ENCODE measurements at regions not wholly inside any gene's neighbourhood (a gene's known extent, or its start where the extent isn't known, plus 50 kb on each side); places are given as distances from the start of the nearest gene placed in this dataset.

GRCh38 chr2:5751873-5752482 lies 59.8 kb downstream of the SOX11 start:
- no peak for DNase-seq (ENCODE audit: low read depth)

DNA sequence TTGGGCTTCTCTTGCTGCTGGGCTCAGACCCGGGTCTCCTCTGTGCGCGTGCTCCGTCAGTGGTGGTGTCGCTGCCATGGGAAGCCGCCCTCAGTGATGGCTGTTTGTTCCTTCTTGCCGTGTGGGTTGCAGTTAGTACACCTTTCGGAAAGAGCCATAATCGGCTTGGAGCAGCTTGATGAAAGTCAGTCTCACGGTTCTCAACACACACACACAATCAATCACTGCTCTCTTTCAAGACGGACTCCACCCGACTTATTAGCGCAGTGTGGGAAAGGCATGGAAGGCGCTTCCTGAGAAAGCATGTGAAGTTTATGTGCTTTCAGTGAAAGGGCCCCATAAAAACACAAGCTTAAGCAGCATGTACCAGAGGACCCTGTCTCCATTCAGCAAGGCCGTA lies 64.1 kb downstream of the SOX11 start:
- DNase-seq (ENCODE audit: low read depth), result no peak

DNA sequence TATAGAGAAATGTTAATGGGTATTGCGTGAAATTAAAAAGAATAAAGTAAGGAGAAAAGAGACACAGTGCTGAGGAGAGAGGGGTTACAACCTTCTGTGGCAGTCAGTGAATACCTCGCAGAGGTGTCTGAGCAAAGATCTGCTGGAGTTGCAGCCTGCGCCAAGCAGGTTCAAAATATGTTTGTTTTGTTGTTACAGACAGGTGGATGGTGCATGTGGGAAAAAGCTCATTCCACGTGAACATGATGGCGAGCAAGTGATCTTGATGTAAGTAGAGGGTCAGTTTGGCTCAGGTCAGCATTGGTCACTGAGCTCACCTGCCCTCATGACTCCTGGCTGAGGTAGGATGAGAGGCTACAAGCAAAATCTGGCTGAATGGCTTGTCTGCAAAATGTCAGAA lies 66.2 kb downstream of the SOX11 start:
- DNase-seq (ENCODE audit: low read depth), result no peak

GRCh38 chr2:5759949-5760348 lies 67.8 kb downstream of the SOX11 start:
- DNase-seq (ENCODE audit: low read depth), result no peak

GRCh38 chr2:5763531-5763930 lies 71.3 kb downstream of the SOX11 start:
- DNase-seq (ENCODE audit: low read depth), result no peak

GRCh38 chr2:5764041-5764440 lies 71.9 kb downstream of the SOX11 start:
- no peak for DNase-seq (ENCODE audit: low read depth)

GRCh38 chr2:5766056-5766455 lies 73.9 kb downstream of the SOX11 start:
- no peak for DNase-seq (ENCODE audit: low read depth)

DNA sequence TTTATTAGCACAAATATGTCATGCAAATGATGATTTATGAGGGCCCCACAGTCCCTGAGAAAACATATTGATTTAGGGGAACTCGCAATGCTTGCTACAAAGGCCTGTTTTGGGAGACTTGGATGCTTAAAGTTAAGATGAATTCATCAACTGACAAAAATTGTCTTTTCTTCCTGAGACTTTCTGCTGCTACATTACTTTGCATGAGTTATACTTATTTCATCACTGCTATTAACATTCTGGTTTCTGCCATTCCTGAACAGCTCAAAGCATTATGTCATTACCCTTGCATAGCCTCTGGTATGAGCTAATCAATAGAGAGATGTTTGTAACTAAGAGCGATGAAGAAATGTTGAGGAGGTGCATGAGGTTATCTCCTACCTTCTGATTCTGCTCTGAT lies 74.4 kb downstream of the SOX11 start:
- no peak for DNase-seq (ENCODE audit: low read depth)

- DNase-seq (ENCODE audit: low read depth), result no peak
Observed at GRCh38 chr2:5777131-5777535, 84.9 kb downstream of the SOX11 start.

DNA sequence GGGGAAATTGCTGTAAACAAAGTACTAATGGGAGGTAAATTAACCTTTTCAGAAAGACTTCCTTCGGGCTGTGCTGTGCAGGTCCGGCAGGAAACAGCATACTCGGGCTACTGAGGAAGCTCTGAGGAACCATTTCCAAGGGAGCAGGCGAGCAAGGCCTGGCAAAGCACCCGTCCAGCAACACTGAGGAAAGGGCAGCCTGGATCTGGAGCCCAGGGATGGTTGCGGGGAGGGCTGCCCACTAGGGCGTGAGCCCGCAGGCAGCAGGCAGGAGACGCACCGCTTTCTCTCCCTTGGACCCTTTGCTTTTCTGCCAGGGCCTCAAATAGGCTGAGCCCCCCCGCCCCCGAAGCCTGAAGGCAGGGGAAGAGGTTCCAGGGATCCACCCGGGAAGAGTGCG lies 89.5 kb downstream of the SOX11 start:
- DNase-seq (ENCODE audit: low read depth), result no peak

DNA sequence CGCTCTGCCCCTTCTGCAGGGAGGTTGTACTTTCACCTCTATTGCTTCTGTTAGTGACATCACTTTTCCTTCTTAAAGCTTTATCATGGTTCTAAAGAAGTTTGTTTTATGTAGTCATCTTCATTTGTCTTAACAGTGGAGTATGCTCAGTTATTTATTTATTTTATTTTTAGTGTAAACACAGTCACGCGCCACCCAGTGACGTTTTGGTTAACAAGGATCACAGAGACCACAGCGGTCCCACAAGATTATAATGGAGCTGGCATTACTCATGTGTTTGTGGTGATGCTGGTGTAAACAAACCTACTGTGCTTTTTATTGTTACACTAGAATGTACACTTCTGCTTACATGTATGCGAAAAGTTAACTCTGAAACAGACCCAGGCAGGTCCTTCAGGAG lies 89.9 kb downstream of the SOX11 start:
- no peak for DNase-seq (ENCODE audit: low read depth)

- no peak for DNase-seq (ENCODE audit: low read depth)
Observed at GRCh38 chr2:5788447-5788846, 96.3 kb downstream of the SOX11 start.

DNA sequence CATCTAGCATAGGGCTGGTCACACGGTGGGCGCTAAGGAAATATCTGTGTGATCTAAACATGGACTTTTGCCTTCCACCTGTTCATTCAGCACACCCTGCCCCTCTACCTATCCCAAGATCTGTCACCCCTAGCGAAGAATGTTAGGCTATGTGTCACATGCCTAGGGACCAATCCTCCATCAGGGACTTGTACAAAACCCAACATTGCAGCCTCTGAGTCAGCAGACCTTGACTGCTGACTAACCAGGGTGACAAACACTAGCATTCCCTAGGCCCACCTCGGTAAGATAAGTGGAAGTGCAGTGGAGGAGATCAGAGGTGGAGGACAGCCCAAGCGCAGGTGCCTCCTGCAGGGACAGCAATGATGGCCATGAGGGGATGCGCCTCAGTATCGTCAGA lies 99.2 kb downstream of the SOX11 start:
- DNase-seq (ENCODE audit: low read depth), result no peak

DNA sequence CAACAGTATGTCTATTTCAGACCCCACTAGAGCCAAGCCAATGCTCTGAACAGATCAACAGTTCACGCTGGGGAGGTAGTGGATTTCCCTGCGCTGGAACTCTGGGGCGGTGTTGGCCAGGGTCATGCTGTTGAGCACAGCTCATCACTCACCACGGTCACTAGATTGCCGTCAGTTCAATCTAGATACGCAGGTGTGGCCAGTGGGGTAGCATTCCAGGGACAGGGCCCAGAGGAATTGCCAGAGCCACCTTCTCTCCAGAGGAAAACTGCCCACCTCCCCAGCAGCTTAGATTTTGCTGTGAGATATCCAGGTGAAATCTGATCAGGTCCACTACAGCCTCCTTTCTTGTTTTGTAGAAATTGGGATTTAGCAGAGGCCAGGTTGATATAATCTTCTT lies 101.8 kb downstream of the SOX11 start:
- DNase-seq (ENCODE audit: low read depth), result no peak

DNA sequence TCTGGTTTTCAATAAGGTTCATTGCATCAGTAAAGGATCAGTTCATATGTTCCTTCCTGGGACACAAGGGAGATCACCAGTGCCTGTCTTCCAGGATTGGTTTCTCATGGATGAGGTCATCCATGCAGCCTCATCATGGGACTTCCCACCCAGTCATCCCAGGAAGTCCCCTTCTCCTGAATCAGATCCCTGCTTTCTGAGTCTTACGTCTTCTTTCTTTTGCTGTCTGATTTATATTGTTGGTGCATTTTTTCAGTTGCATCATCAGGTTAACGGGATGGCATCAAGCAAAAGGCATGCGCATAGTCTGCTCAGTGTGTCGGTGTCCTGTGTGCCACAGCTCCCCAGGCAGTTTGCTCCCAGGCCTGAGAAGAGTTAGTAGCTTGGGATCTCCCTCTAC lies 105.9 kb downstream of the SOX11 start:
- DNase-seq (ENCODE audit: low read depth), result no peak

GRCh38 chr2:5799348-5799747 lies 107.2 kb downstream of the SOX11 start:
- no peak for DNase-seq (ENCODE audit: low read depth)

DNA sequence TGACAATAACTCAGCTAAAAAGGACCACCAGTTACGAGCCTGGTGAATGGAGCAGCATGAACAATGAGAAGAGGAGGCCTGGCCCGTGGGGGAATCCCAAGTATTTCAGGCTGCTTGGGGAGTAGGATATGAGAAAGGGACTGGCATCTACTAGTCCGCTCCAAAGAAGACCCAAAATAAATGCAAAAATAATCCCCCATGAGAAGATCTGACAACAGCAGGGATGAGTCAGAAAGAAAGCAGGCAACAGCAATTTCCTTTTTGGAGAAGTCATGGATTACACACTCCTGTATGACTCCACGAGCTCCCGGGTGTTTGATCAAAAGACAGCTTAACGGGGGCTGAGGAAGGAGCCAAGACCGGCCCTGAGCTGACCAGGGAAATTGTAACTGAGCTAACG lies 111.4 kb downstream of the SOX11 start:
- no peak for DNase-seq (ENCODE audit: low read depth)

GRCh38 chr2:5818961-5819600 lies 126.9 kb downstream of the SOX11 start:
- no peak for DNase-seq (ENCODE audit: low read depth)

- no peak for DNase-seq (ENCODE audit: low read depth)
Observed at GRCh38 chr2:5824126-5824525, 131.9 kb downstream of the SOX11 start.

GRCh38 chr2:5825686-5826085 lies 133.5 kb downstream of the SOX11 start:
- no peak for DNase-seq (ENCODE audit: low read depth)

DNA sequence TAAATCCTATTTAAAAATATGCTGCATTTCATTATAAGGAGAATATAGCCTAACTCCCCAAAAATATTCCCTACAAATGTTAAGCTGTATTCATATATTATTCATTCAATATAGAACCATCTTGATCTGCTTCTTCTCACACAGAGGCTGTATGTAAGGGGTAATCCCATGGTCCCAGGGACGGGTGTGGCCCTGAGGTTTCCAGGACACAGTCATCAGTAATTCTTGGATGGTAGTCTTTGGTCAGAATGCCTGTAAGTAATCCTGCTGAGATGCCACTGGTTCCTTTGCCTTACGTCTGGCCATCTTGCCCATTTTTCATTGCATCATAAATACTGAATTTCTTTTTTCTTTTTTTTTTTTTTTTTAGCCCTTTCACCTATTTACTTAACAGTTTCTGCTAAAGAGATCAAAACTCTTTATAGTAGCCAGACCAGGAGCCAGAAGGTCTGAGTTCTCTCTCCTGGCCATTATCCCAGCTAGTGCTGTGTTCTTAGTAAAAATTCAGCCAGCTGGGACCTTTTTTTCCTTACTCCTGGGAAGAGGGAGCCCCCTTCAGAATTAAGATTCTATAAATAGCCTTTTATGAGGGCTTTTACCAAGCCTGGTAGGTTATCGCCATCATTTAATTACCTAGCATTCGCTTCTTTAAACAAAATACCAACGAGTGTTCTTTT lies 134.9 kb downstream of the SOX11 start:
- no peak for DNase-seq (ENCODE audit: low read depth)

DNA sequence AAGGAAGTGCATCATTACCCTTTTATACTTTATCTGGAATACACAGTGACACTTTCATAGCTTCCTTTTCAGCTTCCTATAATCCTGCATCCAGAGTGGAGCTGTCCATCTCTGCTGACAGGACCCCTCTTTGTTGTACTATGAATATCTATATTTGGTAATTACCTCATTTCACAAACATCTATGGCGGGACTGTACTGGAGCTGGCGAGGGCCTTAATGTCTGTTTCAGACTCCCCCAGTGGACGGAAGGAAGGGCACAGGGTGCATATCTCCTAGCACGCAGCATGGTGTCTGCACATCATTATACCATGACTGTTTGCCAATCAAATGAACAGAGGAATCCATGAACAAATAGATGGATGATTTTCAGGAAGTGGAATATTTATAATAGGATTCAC lies 142.3 kb downstream of the SOX11 start:
- no peak for DNase-seq (ENCODE audit: low read depth)

DNA sequence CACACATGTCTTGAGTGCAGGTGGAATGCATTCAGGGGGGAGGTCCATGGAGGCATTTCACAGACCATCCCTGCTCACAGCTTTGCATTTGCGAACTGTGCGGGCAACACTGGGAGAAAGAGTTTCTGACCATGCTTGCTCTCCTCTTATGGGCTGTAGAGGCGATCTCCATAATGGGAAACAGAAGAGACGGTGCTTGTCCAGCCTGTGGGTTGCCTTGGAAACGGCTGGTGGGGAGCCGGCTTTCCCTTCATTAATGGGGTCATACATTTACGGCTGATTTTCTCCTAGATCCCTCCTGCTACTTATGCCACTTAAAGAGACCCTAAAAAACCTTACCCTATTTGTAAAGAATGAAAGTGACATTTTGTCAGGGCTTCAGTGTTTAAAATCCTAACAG lies 147.4 kb downstream of the SOX11 start:
- DNase-seq (ENCODE audit: low read depth), result no peak

DNA sequence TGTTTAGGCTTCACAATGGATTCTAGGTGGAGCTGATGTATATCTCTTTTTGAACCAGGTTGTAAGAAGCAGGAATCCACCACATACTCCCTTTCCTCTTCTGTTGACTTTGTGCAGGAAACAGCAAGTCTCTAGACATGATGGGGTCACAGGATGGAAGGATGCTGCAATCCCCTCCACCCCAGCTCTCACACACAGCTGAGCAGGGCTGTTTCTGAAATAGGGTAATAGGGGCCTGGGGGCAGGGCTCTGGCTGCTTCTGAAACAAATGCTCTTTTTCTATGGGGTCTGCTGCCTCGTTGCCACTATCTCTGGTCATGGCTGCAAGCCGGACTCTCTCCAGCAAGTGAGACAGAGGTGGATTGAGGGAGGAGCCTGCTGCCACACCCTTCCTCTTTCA lies 148.9 kb downstream of the SOX11 start:
- DNase-seq (ENCODE audit: low read depth), result no peak
